Kidney capillary endothelial cell (primary cell): ENCODE measurements at regions not wholly inside any gene's neighbourhood (a gene's known extent, or its start where the extent isn't known, plus 50 kb on each side); places are given as distances from the start of the nearest gene placed in this dataset.
"Not testable (repeated sequence)": the region's sequence is repeated elsewhere in the genome, so short reads cannot be mapped to it uniquely, and the experiment has no call there.

Source experiments
- DNase-seq: peaks from one replicate; pipeline ENCODE4 v3.0.0-alpha.2; 2018; ENCODE audit warnings: low spot score

DNA sequence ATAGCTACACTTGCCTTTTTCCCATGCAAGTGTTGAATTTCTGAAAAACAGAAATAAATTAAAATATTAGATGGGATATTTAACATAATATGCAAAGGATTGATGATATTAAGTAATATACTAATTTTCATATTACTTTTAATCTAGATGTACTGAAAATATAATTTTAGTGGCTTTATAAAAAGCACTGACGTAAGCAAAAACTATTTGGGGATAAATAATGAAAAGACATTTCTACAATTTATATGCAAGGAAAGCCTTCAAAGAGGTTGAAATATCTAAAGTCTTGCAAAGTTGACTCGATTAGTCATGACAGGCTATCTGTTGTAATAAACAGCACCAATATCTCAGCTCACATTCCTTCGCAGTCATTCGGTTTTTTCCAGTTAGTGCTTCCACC, 94.9 kb upstream of the ABCB5 start:
- DNase-seq: no peak

DNA sequence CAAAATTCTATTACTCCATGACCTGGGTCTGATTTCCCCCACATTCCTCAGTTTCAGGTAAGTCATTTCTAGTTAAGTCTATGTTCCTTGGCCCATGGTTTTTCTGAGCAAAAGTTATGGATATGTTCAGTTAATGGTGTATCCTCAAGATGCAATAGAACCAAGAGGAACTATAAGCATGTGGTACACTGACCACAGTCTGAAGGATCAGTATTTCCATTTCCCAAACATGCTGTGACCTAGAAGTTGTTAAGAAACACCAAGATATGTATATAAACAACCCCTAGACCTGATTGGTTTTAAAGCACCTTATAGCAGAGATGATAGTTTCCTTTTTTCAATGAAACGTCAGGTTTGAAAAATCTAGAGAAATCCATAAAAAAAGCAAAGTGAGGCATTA, 94.2 kb upstream of the ABCB5 start:
- DNase-seq: no peak

DNA sequence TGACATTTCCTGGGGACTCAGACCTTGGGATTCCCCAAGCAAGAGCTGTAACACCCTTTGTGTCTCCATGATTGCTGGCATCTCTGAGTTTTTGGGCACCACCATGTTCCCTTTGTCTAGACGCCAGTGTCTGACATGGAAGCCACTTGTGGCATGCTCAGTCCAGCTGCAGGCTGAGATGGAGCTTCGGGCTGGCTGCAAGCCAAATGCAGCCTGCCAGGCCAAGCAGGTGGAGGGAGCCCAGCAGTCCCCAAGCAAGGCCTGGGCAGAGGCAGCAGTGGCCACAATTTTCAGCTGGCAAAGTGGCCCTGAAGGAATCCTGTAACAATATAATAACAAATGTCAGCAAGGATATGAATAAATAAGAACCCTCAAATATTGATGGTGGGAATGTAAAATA, 86.2 kb upstream of the ABCB5 start:
- no peak for DNase-seq

DNA sequence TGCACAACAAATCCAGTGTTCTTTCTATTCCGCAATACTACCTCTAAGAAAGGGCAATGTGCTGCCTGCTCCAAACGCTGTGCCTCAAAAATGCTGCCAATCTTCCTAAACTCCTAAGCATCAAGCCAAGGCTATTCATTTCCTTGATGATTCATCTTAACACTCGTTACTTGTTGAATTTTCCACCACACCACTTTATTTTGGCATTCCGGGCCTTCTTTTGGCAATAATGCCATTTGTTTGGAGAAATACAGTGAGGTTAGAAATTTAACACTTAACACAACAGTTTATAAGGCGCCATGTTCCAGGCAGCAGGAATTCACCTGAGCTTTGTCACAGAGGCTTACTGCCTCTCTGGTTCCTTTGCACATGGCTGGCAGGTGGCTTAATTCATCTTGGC, 82.6 kb upstream of the ABCB5 start:
- no peak for DNase-seq

DNA sequence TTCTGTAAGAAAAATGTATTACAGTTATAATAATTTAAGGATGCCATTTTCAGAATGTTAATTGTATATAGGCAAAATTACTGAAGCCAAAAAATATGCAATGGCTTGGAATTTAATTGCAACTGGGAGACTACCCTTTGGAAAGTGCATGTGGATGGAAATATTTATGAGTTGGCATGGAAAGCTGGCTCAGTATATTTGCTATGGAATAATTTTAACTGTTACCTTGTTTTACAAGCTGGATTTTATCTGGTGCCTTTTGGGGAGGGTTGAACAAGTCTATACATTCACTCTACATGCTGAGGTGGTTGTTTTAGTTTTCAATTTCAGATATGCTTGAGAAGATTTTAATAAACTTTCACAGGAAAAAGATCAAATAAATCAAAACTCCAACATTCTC, 80.9 kb upstream of the ABCB5 start:
- DNase-seq: no peak

DNA sequence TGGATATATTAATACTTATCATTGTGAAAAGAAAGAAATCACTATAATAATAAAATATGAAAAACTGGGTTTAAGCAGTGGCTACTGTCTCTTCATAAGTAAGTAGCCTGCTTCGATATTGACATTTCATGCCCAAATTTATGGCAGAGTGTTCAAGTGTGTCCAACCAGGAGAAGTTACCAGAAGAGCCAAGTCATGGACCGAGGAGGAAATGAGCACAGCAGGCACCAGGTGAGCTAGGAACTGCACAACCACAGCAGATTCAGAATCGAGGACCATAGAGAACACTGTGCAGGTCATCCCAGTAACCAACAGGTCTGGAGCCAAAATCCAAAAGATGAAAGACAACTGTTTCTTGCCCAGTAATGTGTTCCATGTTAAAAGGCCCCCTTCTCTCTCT, 79.9 kb upstream of the ABCB5 start:
- no peak for DNase-seq

DNA sequence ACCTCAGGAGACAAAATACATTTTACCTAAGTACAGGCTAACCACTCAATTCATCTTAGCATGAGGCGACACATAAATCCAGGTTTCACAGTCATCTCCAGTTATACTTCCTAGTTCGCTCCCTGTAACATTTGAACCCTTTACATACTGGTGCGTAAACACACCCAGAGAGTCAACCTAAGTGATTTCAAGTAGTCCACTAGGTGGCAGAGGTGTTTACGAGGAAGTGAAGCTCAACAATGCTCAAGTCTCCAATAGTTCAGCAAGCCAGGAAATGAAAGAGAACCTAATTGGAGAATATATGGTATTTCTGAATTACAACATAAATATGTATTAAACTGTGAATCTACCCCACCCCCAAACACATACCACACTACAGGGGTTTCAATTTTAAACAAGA, 76.3 kb upstream of the ABCB5 start:
- peak; percentile 10 for DNase-seq

DNA sequence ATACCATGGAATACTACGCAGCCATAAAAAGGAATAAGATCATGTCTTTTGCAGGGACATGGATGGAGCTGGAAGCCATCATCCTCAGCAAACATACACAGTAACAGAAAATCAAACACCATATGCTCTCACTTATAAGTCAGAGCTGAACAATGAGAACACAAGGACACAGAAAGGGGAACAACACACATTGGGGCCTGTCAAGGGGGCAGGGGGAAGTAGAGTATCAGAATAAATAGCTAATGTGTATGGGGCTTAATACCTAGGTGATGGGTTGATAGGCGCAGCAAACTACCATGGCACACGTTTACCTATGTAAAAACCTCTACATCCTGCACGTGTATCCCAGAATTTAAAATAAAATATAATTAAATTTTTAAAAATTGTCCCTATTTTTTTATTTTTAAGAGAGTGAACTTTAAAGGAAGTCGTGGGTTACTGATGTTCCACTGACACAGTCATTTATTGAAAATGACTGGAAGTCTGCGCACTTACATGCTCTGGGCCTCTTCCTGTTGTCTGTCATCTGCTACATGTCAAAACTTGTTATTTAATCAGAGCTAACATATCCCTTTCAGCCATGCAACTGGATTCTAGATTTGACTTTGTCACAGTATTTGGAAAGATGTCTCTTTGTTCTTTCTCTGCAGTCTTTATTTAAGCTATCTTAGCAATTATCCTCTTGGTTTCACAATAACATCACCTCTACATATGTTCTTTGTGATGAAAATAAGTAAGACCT, 73.7 kb upstream of the ABCB5 start:
- no peak for DNase-seq

DNA sequence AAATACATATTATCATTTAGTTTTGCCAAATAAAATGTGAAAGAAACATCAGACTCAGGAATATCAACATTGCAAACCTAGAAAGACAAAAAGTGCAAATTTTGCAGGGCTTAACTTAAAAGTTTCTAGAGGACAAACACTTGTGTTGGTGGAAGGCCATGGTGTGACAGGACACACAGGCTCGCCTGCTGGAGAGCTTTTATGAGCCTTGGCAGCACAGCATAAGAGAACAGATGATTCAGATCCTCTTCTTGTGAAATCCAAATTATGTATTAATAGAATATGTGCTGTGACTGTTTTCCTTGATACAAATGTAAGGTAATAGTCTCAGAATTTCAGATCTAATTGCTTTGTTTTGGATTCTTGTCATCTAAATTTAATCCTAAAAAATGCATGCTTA, 72.9 kb upstream of the ABCB5 start:
- peak; percentile 31 for DNase-seq

DNA sequence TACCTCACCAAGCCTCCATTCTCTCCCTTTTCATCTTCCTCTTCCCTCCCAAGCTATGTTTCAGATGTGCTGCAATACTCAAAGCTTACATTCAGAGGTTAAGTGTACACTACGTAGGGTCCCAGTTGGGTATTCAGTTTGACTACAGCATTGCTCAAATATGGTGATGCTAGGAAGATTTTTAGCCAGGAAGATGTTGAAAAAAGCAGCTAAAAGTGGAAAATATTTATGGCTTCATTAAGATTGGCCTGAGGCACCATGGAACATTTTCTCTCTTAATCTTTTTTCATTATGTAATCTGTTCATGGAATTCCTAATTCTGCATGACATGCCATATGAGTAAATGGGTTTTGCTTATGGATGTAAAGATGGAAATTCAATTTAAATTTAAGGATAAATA, 72.0 kb upstream of the ABCB5 start:
- no peak for DNase-seq

DNA sequence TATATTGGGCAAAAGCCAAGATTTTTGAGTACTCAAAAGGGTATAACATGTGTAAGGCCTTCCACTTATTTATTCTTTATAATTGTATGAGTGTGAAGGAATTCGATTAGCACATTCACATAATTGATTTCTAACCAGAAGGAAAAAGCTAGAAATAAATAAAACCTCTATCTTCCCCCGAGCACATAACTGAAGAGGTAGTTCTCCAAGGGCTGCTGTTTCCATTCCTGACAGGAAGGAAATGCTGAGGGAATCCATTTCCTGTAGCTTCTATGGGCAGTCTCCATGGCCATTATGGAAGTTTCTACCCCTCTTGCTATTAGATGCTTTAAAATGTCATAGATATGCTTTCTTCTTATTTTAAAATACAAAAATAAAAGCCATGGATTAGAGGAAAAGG, 70.5 kb upstream of the ABCB5 start:
- DNase-seq: peak; percentile 27

DNA sequence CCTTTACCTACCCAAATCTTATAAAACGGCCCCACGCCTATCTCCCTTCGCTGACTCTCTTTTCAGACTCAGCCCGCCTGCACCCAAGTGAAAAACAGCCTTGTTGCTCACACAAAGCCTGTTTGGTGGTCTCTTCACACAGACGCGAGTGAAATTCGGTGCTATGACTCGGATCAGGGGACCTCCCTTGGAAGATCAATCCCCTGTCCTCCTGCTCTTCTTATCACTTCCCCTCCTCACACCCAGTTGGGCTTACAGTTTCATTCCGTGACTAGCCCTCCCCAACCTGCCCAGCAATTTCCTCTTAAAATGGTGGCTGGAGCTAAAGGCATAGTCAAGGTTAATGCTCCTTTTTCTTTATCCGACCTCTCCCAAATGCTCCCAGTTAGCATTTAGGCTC, 68.5 kb upstream of the ABCB5 start:
- not testable (repeated sequence) for DNase-seq

DNA sequence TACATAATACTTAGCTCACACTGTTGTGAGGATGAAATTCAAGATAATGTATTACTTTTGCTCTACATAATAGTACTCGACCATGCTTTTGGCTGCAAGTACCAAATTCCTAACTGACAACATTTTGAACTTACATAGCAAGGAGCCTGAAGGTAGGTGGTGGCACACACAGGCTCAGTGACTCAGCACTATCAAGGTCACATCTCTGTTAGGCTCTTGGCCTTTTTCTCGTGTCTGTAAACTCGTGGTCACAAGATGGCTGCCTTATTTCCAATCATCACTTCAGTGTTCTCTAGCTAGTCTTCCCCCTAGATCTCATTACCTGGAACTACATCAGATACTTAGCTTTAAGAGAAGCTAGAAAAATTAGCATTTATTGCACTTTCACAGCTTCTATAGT, 61.4 kb upstream of the ABCB5 start:
- no peak for DNase-seq

DNA sequence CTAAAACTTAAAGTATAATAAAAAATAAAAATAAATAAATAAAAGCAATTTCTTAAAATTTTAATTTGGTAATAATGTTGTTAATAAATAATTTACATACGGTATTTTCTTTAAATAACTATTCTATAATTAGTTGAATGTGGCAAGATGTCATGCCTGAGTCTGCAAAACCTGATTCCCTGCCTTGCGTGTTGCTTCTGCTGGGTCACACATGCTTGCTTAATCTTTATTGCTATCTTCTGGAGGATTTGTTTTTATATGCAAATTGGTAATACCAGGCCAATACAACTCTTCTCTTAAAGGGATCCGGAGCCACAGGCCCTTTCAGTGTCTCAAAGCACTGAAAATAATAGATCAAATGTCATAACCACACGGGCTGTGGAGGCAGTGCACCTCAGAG, 59.4 kb upstream of the ABCB5 start:
- no peak for DNase-seq

DNA sequence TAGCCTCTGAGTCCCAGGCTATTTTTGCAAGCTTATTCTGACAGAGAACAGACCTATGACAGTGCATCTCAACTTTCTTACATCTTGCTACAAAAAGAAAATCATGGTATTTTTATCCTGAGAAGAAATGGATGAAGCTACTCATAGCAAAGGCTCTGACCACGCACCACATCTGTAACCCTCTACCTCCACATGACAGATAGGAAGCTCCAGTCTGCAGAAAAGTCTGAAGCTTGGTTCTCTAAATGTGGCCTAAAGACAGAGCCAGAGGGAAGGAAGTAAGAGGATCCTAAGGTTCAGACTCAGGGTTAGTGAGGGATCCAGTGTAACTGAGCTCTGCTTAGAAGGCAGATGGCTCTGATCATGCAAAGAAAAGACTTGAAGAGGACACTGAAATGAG, 58.4 kb upstream of the ABCB5 start:
- no peak for DNase-seq

DNA sequence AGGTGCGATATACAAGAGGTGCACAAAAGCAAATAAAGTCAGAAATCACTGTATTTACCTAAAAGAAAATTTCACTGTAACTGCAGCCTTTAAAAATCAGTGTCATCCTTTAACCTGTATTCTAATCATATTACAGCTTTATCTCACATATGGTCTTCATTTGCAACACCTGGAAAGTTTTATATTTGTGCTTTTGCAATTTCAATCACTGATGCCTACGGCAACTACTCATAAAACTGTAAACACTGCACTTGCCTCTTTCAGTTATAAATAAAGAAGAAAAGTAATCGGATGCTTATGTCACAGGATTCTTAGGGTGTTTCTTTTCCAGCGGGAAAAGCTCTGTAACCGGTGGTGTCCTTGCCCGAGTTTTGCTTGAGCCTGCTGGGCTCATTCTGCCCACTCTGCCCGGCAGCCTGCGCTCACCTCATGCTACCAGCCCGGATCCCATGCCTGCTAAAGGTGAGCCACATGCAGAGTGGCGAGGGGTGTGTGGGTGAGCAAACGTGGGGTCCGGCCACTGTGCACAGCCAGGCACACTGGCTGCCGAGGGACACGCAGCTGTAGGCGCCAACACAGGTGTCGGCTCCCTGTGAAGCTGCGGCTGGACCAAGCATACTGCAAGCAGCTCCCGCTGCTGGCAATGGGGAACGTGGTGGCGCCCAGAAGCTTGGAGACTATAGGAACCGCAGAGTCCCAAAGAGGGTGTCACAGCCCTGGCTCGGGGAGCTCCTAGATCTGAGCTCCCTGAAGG, 56.3 kb upstream of the ABCB5 start:
- DNase-seq: no peak

DNA sequence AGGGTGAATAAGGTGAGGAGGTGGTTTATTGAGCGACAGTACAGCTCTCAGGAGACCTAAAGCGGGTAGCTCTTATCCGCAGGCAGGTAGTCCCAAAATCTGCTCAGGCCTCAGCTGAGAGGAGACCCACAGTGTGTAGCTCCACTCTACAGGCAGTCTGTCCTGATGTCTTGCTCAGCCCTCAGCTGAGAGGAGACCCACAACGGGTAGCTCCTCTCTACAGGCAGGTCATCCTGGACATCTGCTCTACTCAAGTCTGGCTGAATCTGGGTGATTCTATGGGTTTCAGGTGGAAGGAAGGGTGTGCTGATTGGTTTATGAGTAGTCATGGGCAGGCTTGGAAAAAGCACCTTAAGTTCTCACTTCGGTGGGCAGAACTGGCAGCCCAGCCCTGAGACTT, 55.6 kb upstream of the ABCB5 start:
- no peak for DNase-seq

DNA sequence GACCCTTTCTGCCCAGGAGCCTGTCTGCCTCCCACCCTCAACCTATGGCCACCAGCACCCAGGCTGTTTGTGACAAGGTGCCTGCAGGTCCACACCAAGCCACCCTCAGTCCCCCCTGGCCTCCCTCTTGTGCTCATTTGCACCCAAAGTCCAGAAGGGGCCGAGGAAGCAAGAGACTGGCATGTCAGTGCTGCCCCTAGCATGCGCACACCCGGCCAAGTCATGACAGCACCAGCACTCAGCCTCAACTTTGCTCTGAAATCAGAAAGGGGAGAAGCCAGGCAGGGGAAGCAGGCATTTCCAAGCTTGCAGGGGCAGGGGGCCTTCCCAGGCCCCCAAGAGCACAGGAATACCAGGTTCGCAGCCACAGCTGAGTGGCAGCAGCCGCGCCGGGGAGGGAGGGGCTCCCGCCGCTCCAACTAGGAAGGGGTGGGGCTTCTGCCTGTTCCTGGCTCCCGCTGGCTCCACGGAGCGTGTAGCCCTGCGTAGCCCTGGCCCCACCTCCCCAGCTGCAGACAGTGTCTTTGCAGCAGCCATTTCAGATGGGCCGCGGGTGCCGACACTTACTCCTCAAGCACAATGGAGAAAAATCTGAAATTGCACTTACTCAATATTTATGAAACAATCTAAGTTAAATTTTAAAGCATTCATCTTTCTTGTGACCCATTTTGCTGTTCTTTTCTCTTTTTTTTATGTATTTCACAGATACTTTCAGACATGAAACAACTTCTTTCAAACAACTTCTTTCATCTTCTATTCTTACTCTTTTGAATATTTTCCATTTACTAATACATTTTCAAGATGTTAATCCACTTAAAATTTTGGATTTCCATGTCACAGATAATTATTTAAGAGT, 54.9 kb upstream of the ABCB5 start:
- DNase-seq: no peak

DNA sequence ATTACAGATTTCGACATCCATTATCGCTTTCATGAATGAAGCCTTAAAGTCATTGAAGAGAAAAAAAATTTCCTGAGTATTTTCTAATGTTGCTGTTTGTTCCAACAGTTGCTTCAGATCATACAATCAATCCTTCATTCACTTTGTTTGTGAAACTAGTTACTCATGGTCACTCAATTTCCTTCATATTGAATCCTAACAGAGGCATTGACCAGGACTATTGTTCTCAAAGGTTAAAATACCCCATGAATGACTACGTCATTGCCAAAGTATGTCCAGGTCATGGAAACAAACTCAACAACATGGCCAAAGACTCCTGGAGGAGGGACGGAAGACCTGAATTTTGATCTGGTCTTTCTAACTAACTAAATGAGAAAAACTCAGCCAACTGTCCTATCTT, 54.0 kb upstream of the ABCB5 start:
- DNase-seq: peak; percentile 72

DNA sequence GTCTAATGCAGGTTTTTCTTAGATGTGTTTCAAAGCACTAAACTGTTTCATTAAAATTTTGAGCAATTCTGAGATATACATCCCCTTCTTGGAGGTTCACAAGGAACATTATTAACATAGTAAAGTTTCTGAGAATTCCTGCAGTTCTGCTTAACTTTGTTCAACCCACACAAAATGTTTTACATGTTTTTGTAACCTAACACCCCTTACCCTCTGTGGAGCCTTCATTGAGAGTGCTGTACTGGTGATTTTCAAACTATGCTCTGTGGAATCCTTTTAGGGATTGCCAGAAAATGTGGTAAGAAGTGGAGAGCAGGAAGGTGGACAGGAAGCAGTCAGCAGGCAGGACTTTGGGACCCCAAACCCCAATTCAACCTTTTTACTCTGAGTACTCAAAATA, 53.6 kb upstream of the ABCB5 start:
- DNase-seq: no peak

DNA sequence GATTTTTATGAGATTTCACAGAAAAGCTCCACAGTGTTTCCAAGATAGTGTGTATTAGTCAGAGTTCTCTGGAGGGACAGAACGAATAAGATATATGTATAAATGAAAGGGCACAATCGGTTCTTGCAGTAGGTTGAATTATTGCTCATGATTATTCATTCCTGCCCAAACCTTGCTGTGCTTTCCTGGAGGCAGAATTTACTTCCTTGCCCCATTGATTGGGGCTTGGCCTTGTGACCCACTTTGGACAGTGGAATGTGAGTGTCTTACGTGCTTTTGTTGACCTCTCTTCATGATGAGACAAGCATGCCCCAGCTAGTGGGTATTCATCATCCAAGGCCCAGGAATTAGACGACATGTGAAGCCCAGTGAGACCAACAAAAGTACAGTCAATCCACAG, 53.0 kb upstream of the ABCB5 start:
- peak; percentile 19 for DNase-seq
